Chondrocyte (in vitro differentiated cells): ENCODE measurements at regions not wholly inside any gene's neighbourhood (a gene's known extent, or its start where the extent isn't known, plus 50 kb on each side); places are given as distances from the start of the nearest gene placed in this dataset.

Source experiments
- DNase-seq: peaks from one replicate; pipeline ENCODE4 v3.0.0; 2021; ENCODE audit warnings: mixed read lengths, low spot score
- H3K27ac Mint-ChIP-seq: one replicate; pipeline ENCODE4 v1.8.0; 2021; ENCODE audit warnings: mild to moderate bottlenecking, moderate library complexity, mixed read lengths; ENCODE audit not compliant: unreplicated experiment
- H3K27me3 Mint-ChIP-seq: 2 replicates; pipeline ENCODE4 v1.8.0; 2021; ENCODE audit warnings: low read depth, mixed read lengths
- H3K36me3 Mint-ChIP-seq: 2 replicates; pipeline ENCODE4 v1.8.0; 2021; ENCODE audit warnings: low read depth, mixed read lengths
- H3K4me1 Mint-ChIP-seq: 2 replicates; pipeline ENCODE4 v1.8.0; 2021; ENCODE audit warnings: low read depth, mild to moderate bottlenecking, mixed read lengths
- H3K4me3 Mint-ChIP-seq: one replicate; pipeline ENCODE4 v1.8.0; 2021; ENCODE audit warnings: mild to moderate bottlenecking, moderate library complexity, mixed read lengths; ENCODE audit not compliant: unreplicated experiment
- H3K9me3 Mint-ChIP-seq: 2 replicates; pipeline ENCODE4 v1.8.0; 2021; ENCODE audit warnings: low read depth, mixed read lengths
- TF ChIP-seq, protein P1 (sequence below): fragments of 200-600 bp; sonication (generic); IDR thresholded peaks from 2 replicates; pipeline ENCODE4 v1.5.0; 2021; ENCODE audit warnings: antibody characterized with exemption, mild to moderate bottlenecking, moderate library complexity

DNA sequence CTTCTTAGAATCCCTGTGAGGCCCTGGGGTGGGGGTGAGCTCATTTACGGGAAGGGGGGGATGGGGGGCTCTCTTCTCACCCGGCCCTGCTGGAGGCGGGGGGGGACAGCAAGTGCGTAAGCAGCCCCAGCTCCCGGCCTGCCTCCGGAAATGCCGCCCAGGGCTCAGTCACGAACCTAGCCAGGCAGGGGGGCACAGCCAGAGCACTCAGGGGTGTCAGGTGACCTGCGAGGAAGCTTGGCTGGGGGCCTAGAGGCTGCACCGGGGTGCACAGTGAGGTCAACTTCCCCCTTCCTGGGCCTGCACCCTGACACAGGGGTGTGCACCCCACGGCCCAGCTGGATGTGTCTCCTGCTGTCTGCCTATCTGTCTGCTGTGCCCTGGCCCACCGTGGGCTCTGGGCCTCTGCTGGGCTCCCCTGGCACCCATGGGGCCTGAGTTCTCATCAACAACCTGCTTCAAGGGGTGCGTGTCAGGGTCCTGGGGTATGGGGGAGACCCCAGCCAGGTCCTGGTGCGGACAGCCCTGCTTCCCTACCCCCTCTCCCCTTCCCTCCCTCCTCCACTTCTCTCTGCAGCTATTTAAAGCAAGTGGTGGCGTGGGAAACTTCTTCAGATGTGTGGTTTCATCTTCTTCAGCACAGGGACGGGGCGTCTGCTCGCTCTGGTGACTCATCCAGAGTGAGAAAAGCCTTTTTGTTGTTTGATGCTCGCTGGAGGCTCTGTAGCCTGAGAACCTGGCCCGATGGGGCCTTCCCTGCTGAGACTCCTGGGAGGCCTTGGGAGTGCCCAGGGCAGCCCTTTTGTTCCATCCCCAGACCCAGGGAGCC, 92.5 kb upstream of the RUNX3 start:
- H3K27ac Mint-ChIP-seq = peak overlapping the region; percentile 97
- no peaks in the 10 kb centered on the region for H3K36me3 Mint-ChIP-seq
- TF ChIP-seq, protein P1, sequence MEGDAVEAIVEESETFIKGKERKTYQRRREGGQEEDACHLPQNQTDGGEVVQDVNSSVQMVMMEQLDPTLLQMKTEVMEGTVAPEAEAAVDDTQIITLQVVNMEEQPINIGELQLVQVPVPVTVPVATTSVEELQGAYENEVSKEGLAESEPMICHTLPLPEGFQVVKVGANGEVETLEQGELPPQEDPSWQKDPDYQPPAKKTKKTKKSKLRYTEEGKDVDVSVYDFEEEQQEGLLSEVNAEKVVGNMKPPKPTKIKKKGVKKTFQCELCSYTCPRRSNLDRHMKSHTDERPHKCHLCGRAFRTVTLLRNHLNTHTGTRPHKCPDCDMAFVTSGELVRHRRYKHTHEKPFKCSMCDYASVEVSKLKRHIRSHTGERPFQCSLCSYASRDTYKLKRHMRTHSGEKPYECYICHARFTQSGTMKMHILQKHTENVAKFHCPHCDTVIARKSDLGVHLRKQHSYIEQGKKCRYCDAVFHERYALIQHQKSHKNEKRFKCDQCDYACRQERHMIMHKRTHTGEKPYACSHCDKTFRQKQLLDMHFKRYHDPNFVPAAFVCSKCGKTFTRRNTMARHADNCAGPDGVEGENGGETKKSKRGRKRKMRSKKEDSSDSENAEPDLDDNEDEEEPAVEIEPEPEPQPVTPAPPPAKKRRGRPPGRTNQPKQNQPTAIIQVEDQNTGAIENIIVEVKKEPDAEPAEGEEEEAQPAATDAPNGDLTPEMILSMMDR = no peak
- H3K4me1 Mint-ChIP-seq = peaks cover 79% of the 10 kb centered on the region
- peak overlapping the region; percentile 35 for H3K4me3 Mint-ChIP-seq
- H3K9me3 Mint-ChIP-seq = no peaks in the 10 kb centered on the region
- H3K27me3 Mint-ChIP-seq = no peaks in the 10 kb centered on the region
- DNase-seq = no peak

DNA sequence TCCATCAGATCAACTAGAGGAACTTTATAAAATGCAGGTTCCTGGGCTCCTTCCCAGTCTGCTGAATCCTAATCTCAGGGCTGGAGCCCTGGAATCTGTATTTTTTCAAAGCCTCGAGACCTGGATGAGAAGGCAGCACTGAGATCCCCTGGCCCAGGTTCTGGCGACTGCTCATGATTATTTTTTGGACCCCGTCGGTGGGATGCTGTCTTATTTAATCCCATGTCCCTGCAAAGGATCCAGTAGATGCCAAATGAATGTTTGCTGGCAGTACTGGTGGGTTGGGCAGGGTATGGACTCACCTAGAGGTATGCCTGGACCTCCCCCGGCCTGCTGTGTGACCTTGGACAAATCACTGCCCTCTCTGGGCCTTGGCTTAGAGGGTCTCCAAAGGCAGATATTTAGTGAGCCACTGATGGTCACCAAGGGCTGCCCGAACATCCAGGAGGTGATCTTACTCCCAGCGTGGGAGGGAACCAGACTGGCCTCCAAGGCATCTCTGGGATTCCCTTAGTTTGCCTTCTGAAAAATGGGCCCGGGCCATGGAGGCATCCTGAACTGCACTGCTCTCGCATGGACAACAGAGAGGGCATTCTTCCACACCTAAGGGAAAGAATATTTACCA, 91.6 kb upstream of the RUNX3 start:
- no peak overlapping the region for H3K4me3 Mint-ChIP-seq
- TF ChIP-seq, protein P1 = no peak
- no peaks in the 10 kb centered on the region for H3K36me3 Mint-ChIP-seq
- peaks cover 74% of the 10 kb centered on the region for H3K4me1 Mint-ChIP-seq
- DNase-seq = no peak
- no peaks in the 10 kb centered on the region for H3K27me3 Mint-ChIP-seq
- peak overlapping the region; percentile 80 for H3K27ac Mint-ChIP-seq
- H3K9me3 Mint-ChIP-seq = no peaks in the 10 kb centered on the region

DNA sequence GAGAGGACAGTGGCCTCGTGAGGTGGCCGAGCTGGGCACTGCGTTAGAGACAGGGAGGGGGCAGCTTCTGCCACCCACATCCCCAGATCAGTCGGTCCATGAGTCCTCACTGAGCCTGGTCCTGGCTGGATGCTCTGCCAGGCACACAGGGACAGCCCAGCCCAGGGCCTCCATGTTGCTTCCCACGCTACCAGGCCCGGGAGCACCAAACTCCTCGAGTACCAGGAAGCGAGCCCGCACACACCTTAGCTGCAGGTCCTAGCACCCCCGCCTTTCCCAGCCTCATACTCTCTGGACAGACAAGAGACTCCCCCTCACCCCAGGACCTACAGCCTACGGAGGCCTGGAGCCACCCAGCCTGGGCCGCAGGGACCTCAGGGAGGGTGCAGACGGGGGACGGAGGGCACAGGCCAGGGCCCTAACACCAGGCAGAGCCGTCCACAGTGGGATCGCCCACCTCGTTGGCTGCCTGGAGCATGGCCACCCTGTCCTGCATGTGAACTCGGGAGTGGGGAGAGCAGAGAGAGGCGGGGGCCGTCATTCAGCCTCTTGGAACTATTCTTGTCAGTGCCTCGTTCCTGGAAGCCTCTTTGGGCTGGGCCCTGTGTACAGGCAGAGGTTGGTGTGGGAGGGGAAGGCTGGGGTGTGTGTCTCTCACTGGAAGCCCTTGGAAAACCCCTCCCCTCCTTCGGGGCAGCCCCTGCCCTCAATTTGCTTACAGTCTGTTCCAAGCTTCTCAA, 90.9 kb upstream of the RUNX3 start:
- H3K36me3 Mint-ChIP-seq = no peaks in the 10 kb centered on the region
- DNase-seq = no peak
- peak overlapping the region; percentile 80 for H3K27ac Mint-ChIP-seq
- TF ChIP-seq, protein P1 = no peak
- H3K27me3 Mint-ChIP-seq = no peaks in the 10 kb centered on the region
- peaks cover 68% of the 10 kb centered on the region for H3K4me1 Mint-ChIP-seq
- no peaks in the 10 kb centered on the region for H3K9me3 Mint-ChIP-seq
- no peak overlapping the region for H3K4me3 Mint-ChIP-seq

DNA sequence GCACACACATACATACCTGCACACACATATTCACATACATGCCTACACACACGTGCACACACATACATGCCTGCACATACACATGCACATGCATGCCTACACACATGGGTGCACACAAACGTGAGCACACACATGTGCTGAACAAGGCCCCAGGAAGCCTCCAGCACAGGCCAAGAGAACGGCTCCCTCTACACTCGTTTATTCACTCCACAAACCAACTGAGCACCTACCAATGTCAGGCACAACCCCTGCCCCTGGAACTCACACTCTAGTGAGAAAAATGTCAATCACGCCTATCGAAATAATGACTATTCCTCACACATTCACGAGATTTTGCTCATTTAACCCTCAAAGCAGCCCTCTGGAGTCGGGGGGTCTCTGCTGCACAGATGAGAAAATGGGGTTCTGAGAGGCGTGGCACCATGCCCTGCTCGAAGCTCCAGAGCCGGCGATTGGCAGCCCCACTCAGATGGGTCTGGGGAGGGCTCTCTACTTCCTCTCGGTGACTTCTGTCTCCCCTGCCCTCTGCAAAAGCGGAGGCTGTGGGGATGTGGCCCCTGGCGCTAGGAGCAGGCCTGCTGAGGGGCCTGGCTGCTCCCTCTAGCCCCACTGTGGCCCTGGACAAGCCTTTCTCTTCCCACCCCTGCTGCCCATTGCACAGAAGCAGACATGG, 90.2 kb upstream of the RUNX3 start:
- no peak for DNase-seq
- Mint-ChIP-seq H3K4me1 (peaks cover 63% of the 10 kb centered on the region), H3K36me3 (no peaks in the 10 kb centered on the region), H3K9me3 (no peaks in the 10 kb centered on the region), H3K27me3 (no peaks in the 10 kb centered on the region), H3K4me3 (no peak overlapping the region), H3K27ac (no peak overlapping the region)
- TF ChIP-seq, protein P1 = no peak
